Left ventricle myocardium superior (tissue), 1 donor: ENCODE measurements at regions not wholly inside any gene's neighbourhood (a gene's known extent, or its start where the extent isn't known, plus 50 kb on each side); places are given as distances from the start of the nearest gene placed in this dataset.
"Not testable (repeated sequence)": the region's sequence is repeated elsewhere in the genome, so short reads cannot be mapped to it uniquely, and the experiment has no call there.

Experiments used
- ATAC-seq: fragments of 200-7000 bp; cut with Tn5 transposase; one replicate; pipeline ENCODE4 v1.9.1; 2020; ENCODE audit warnings: mild to moderate bottlenecking, moderate library complexity
- DNase-seq: peaks from one replicate; pipeline ENCODE4 v3.0.0-alpha.2; 2020
- intact Hi-C: fragments of 100-400 bp; cut with micrococcal nuclease; formaldehyde crosslinking; loops from one replicate; pipeline ENCODE4 v1.11.0; 2022
- donor health status: DM: no; HTN: yes; CAD: no; lungs with severe emphysema.

GRCh38 chr14:105917933-105918436, 391.6 kb downstream of the TMEM121 start:
- ATAC-seq (no peak), DNase-seq (peak; percentile 4)
- intact Hi-C loops: no loop called here

GRCh38 chr14:105918496-105919262, 392.3 kb downstream of the TMEM121 start:
- intact Hi-C loops: no loop called here
- no peak for ATAC-seq
- DNase-seq: peak; percentile 7

- intact Hi-C loops: no loop called here
- peak; percentile 15 for DNase-seq
- ATAC-seq: no peak
Measured at GRCh38 chr14:105919458-105920150, 393.2 kb downstream of the TMEM121 start.

DNA sequence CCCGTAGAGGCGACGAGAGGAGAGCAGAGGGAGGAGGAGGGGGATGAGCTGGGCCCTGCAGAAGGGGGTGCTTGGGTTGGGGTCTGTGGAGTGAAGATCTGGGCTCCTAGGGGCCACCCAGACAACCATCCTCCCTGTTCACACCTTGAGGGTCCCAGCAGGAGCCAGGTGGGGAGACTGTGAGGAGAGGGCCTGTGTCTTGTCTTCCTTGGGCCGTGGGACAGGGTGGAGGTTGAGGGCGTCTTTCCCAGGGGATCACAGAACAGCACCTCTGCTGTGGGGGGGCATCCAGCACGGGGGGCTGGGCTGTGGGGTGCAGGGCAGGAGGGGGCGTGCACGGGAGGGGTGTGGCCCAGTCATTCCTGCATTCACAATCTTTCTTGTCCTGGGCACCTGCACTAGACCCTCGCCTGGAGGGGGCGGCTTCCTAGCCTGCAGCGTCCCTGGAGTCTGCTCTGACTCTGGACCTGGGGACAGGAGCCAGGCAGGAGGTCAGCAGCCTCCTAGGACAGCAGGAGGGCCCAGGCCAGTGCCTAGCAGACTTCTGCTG, 393.8 kb downstream of the TMEM121 start:
- intact Hi-C loops, ATAC-seq: not testable (repeated sequence)
- peak; percentile 8 for DNase-seq

- intact Hi-C loops, ATAC-seq: not testable (repeated sequence)
- DNase-seq: peak; percentile 21
Measured at GRCh38 chr14:105920803-105921755, 394.7 kb downstream of the TMEM121 start.

DNA sequence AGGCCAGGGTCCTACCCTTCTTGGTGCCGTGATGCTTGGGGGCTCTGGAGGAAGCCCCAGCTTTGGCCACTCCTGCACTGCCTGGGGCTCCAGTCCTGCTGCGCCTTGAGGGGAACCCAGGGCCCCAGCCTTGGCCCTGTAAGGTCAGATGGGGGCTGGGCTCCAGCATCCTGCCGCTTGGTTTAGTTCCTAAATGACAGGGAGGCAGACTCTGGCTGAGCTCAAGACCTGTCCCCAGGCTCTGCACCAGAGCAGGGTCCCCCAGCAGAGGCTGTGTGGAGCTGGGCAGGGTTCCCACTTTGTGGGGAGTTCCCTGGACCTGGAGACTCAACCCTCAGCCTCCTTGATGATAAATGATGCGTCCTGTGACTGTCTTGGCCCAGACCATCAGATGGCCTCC, 395.4 kb downstream of the TMEM121 start:
- DNase-seq: peak; percentile 4
- ATAC-seq, intact Hi-C loops: not testable (repeated sequence)

- intact Hi-C loops, DNase-seq, ATAC-seq: not testable (repeated sequence)
Measured at GRCh38 chr14:105923520-105924191, 397.3 kb downstream of the TMEM121 start.

DNA sequence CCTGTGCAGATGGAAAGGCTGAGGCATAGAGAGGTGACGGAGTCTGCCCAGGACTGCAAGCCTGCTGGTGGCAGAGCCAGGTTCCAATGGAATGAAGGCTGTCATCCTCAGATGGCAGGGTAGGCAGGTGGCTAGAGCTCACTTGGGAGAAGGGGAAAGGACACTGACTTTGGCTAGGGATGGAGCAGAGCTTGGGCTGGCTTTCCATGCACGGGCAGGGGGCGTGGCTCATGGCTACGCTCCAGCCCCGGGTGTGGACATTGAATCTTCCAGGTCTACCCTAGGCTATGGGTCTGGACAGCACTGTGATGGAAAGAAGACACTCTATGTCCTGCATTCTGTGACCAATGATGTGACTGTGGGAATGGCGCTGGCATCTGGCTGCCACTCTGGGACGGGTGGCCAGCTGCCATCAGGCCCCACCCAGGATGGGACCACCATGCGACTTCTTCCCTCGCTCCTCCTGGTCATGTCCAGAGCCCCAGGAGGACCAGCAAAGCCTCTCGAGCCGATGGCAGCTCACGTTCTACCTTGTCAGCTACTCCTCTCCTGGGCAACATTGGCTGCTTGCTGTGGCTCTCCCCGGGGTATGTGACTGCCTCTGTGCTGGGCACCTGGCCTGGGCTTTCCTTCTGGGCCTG, 398.7 kb downstream of the TMEM121 start:
- DNase-seq (peak; percentile 4), ATAC-seq (no peak)
- intact Hi-C loops: no loop called here

DNA sequence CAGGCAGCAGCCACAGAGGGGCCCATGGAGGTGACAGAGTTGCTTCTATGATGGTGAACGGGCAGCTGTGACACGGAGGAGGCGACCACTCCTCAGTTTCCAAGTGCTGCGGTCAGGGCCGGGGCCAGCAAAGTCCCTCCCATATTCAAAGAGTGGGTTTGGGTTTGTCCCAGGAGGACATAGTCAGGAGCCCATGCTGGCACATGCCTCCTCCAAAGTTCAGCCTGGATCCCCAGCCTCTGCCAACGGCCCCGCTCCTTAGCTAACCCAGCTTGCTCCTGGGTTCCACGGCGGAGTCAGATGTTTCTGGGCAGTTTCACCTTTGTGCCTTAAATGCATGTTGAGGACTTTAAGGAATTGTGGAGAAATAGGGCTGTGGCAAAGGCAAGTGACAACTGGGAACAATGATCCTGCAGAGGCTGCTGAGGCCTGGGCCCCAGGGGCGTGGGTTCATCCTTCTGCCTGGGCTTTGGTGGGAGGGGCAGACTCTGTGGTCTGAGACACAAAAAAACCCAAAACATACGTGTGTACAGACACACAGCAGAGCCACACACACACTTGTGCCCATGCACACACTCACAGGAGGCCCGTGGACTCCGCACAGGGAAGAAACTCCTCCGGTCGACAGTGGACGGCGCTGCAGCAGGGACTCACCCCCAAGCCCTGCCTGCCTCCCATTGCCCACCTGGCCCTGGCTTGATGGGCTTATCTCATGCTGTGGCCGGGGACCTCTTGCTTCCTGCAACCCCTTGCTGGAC, 399.4 kb downstream of the TMEM121 start:
- no peak for ATAC-seq
- intact Hi-C loops: no loop called here
- peak; percentile 6 for DNase-seq

DNA sequence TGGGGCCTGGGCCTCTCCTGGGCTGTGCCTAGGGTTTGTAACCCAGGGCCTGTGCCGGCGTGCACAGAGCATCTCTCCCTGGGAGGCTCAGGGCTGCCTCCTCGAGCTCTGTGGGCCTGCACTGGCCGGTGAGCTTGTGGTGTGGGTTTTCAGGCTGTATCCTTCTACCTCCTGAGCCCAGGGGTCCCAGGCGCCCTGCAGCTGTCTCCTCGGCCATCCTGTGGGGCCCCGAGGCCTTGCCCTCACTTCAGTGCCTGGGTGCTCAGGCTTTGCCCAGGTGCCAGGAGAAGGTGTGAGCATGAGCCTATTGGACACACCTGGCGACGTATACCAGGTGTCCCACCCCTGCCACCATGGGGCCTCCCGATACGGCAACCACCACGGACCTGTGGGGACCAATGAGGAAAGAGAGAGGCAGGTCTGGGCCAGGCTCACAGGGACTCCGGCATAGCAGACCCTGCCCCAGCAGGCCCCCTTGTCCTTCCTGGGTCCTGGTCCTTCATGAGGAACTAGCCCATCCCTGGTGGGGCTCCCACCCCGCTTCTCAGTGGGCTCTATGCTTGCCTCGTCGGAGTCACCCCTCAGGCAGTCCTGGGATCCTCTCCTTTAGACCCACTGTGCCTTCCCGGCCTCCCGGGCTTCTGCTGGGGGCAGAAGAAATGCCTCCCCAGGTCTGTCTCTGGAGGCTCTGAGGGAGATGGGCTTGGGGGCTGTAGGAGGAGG, 400.2 kb downstream of the TMEM121 start:
- intact Hi-C loops: no loop called here
- ATAC-seq: no peak
- DNase-seq: peak; percentile 17

- ATAC-seq: no peak
- intact Hi-C loops: no loop called here
Measured at GRCh38 chr14:105927096-105928060, 401.0 kb downstream of the TMEM121 start.

DNA sequence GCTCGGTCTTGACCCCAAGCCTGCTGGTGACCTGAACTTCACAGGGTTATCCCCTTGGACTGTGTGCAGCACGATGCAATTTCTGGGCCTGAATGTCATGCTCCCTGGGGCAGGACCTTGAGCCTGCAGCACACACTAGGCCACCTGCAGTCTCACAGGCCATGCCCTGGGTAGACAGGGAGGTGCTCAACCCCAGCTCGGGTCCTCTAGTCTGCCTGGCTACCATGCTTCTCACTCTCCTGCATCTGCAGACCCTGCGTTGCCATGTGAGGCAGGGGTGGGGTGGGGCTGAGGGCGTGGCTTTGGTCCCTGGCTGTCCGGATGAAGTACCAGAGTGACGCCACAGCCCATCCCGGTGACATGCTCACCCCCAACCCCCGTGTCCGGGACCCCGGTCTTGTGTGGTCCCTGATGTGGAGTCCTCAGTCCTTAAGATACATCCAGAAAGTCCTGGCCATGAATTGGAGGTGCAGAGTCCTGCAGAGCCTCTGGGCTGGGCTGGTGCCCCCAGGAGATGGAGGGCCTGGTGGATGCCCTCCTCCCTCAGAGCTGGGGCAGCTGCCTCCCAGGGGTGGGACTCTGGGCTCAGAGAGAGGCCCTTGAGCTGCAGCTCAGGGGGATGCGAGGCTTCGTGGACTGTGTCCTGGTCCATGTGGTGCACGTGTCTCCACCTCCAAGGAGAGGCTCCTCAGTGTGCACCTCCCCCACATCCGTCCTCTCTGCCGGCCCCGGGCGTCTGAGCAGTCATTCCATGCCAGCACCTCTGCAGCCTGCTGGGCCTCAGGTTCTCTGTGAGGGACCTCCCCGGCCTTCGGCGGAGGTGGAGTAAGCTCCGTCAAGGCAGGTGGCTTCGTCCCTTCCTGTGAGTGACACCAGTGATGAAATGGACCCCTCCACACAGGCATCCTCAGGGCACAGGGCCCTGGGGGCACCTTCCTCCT, 402.1 kb downstream of the TMEM121 start:
- ATAC-seq, intact Hi-C loops: not testable (repeated sequence)
- DNase-seq: peak; percentile 6

More at GRCh38 chr14:105927096-105928060, 401.0 kb downstream of the TMEM121 start:
- peak; percentile 12 for DNase-seq

- intact Hi-C loops: no loop called here
- DNase-seq (peak; percentile 7), ATAC-seq (no peak)
Measured at GRCh38 chr14:105929327-105930081, 403.1 kb downstream of the TMEM121 start.

DNA sequence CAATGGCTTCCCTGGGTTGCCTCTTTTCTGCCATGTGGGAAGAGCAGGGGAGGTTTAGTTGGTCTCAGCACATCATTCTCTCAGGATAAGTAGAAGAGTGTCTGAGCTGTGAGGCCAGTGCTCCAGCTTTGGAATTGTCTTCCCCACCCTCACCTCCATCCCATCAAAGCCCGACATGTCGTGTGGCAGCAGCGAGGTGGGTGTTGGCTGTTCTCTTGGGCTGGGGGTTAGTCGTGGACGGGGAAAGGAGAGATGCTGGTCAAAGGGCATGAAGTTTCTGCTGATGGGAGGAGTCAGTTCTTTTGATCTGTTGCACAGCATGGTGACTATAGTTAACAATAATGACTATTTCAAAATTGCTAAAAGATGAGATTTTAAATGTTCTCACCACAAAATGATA, 404.2 kb downstream of the TMEM121 start:
- intact Hi-C loops: no loop called here
- DNase-seq (no peak), ATAC-seq (no peak)
